ENCODE measurements at regions not wholly inside any gene's neighbourhood (a gene's known extent, or its start where the extent isn't known, plus 50 kb on each side); places are given as distances from the start of the nearest gene placed in this dataset.

- TF ChIP-seq, protein P1, sequence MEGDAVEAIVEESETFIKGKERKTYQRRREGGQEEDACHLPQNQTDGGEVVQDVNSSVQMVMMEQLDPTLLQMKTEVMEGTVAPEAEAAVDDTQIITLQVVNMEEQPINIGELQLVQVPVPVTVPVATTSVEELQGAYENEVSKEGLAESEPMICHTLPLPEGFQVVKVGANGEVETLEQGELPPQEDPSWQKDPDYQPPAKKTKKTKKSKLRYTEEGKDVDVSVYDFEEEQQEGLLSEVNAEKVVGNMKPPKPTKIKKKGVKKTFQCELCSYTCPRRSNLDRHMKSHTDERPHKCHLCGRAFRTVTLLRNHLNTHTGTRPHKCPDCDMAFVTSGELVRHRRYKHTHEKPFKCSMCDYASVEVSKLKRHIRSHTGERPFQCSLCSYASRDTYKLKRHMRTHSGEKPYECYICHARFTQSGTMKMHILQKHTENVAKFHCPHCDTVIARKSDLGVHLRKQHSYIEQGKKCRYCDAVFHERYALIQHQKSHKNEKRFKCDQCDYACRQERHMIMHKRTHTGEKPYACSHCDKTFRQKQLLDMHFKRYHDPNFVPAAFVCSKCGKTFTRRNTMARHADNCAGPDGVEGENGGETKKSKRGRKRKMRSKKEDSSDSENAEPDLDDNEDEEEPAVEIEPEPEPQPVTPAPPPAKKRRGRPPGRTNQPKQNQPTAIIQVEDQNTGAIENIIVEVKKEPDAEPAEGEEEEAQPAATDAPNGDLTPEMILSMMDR (IDR thresholded peaks at IDR 0.05), result no peak
- TF ChIP-seq POLR2AphosphoS5 (IDR thresholded peaks at IDR 0.05; ENCODE audit: low read depth, low read length), result no peak
- no peak for TF ChIP-seq REST (IDR thresholded peaks at IDR 0.05; ENCODE audit: insufficient read depth in 1 of 2, low read depth in 2 of 2, low read length in 1 of 2)
- no peak for TF ChIP-seq SIN3A (IDR thresholded peaks at IDR 0.05; ENCODE audit: borderline replicate concordance, insufficient read depth, low read depth, low read length)
Measured at GRCh38 chr5:154107756-154108155, 69.0 kb downstream of the MFAP3 start.
